ENCODE measurements at regions not wholly inside any gene's neighbourhood (a gene's known extent, or its start where the extent isn't known, plus 50 kb on each side); places are given as distances from the start of the nearest gene placed in this dataset.
"Not testable (repeated sequence)": the region's sequence is repeated elsewhere in the genome, so short reads cannot be mapped to it uniquely, and the experiment has no call there.

GRCh38 chr17:27180322-27180721 lies 113.6 kb upstream of the WSB1 start:
- Mint-ChIP-seq H3K4me3 (ENCODE audit: unreplicated experiment) (no peak overlapping the region), H3K36me3 (ENCODE audit: unreplicated experiment) (no peaks in the 10 kb centered on the region), H3K9me3 (ENCODE audit: unreplicated experiment) (no peaks in the 10 kb centered on the region), H3K4me1 (ENCODE audit: unreplicated experiment) (no peaks in the 10 kb centered on the region), H3K27me3 (ENCODE audit: unreplicated experiment) (no peaks in the 10 kb centered on the region), H3K27ac (ENCODE audit: unreplicated experiment) (no peak overlapping the region)
- no peak for DNase-seq (ENCODE audit: extremely low spot score, unreplicated experiment)
- TF ChIP-seq CTCF (IDR thresholded peaks at IDR 0.05): no peak

- H3K27ac Mint-ChIP-seq (ENCODE audit: unreplicated experiment); H3K4me3 Mint-ChIP-seq (ENCODE audit: unreplicated experiment); H3K9me3 Mint-ChIP-seq (ENCODE audit: unreplicated experiment): not testable (repeated sequence)
Observed at GRCh38 chr17:27181379-27181925, 112.5 kb upstream of the WSB1 start.

GRCh38 chr17:27181935-27182334 lies 112.0 kb upstream of the WSB1 start:
- H3K9me3 Mint-ChIP-seq (ENCODE audit: unreplicated experiment): no peaks in the 10 kb centered on the region
- no peak overlapping the region for H3K27ac Mint-ChIP-seq (ENCODE audit: unreplicated experiment)
- no peaks in the 10 kb centered on the region for H3K36me3 Mint-ChIP-seq (ENCODE audit: unreplicated experiment)
- no peak for DNase-seq (ENCODE audit: extremely low spot score, unreplicated experiment)
- TF ChIP-seq CTCF (IDR thresholded peaks at IDR 0.05): no peak
- peaks cover 10% of the 10 kb centered on the region for H3K27me3 Mint-ChIP-seq (ENCODE audit: unreplicated experiment)
- H3K4me1 Mint-ChIP-seq (ENCODE audit: unreplicated experiment): no peaks in the 10 kb centered on the region
- H3K4me3 Mint-ChIP-seq (ENCODE audit: unreplicated experiment): no peak overlapping the region

More at GRCh38 chr17:27181379-27181925, 112.5 kb upstream of the WSB1 start:
- DNase-seq (ENCODE audit: extremely low spot score, unreplicated experiment); H3K4me1 Mint-ChIP-seq (ENCODE audit: unreplicated experiment); H3K27me3 Mint-ChIP-seq (ENCODE audit: unreplicated experiment); H3K36me3 Mint-ChIP-seq (ENCODE audit: unreplicated experiment): not testable (repeated sequence)

- not testable (repeated sequence) for H3K27ac Mint-ChIP-seq (ENCODE audit: unreplicated experiment); H3K36me3 Mint-ChIP-seq (ENCODE audit: unreplicated experiment); H3K4me1 Mint-ChIP-seq (ENCODE audit: unreplicated experiment); H3K27me3 Mint-ChIP-seq (ENCODE audit: unreplicated experiment); H3K9me3 Mint-ChIP-seq (ENCODE audit: unreplicated experiment); H3K4me3 Mint-ChIP-seq (ENCODE audit: unreplicated experiment); DNase-seq (ENCODE audit: extremely low spot score, unreplicated experiment)
- TF ChIP-seq CTCF (IDR thresholded peaks at IDR 0.05): peak; percentile 59
Observed at GRCh38 chr17:27197505-27197904, 96.4 kb upstream of the WSB1 start.

GRCh38 chr17:27199948-27200347 lies 94.0 kb upstream of the WSB1 start:
- no peak for DNase-seq (ENCODE audit: extremely low spot score, unreplicated experiment)
- TF ChIP-seq CTCF (IDR thresholded peaks at IDR 0.05): no peak
- H3K4me3 Mint-ChIP-seq (ENCODE audit: unreplicated experiment): no peak overlapping the region
- no peaks in the 10 kb centered on the region for H3K4me1 Mint-ChIP-seq (ENCODE audit: unreplicated experiment)
- no peaks in the 10 kb centered on the region for H3K36me3 Mint-ChIP-seq (ENCODE audit: unreplicated experiment)
- no peaks in the 10 kb centered on the region for H3K9me3 Mint-ChIP-seq (ENCODE audit: unreplicated experiment)
- no peak overlapping the region for H3K27ac Mint-ChIP-seq (ENCODE audit: unreplicated experiment)
- H3K27me3 Mint-ChIP-seq (ENCODE audit: unreplicated experiment): peaks cover 22% of the 10 kb centered on the region

- H3K4me3 Mint-ChIP-seq (ENCODE audit: unreplicated experiment): no peak overlapping the region
- H3K9me3 Mint-ChIP-seq (ENCODE audit: unreplicated experiment): no peaks in the 10 kb centered on the region
- no peak for DNase-seq (ENCODE audit: extremely low spot score, unreplicated experiment)
- H3K27ac Mint-ChIP-seq (ENCODE audit: unreplicated experiment): no peak overlapping the region
- TF ChIP-seq CTCF (IDR thresholded peaks at IDR 0.05): no peak
- no peaks in the 10 kb centered on the region for H3K4me1 Mint-ChIP-seq (ENCODE audit: unreplicated experiment)
- H3K27me3 Mint-ChIP-seq (ENCODE audit: unreplicated experiment): peaks cover 22% of the 10 kb centered on the region
- no peaks in the 10 kb centered on the region for H3K36me3 Mint-ChIP-seq (ENCODE audit: unreplicated experiment)
Observed at GRCh38 chr17:27200476-27200875, 93.4 kb upstream of the WSB1 start.
